Thoracic aorta (tissue), 2 donors: ENCODE measurements at regions not wholly inside any gene's neighbourhood (a gene's known extent, or its start where the extent isn't known, plus 50 kb on each side); places are given as distances from the start of the nearest gene placed in this dataset.

Experiments
- ATAC-seq: fragments of 150-250 bp; one replicate; pipeline ENCODE4 v1.8.0; 2017; ENCODE audit warnings: low read depth; ENCODE audit not compliant: insufficient number of reproducible peaks, low FRiP score
- DNase-seq: peaks from one replicate; pipeline ENCODE4 v3.0.0-alpha.2; 2020; ENCODE audit warnings: low spot score
- H3K27ac ChIP-seq, 2 donors: fragments of 200-600 bp; sonication (generic); 1 replicate in 1 of 2; 2 replicates in 1 of 2; pipeline ENCODE4 v1.5.1; 2016; ENCODE audit warnings: mild to moderate bottlenecking in 2 of 2, moderate library complexity in 2 of 2
- H3K27me3 ChIP-seq: fragments of 200-600 bp; sonication (generic); replicated peaks from 2 replicates; pipeline ENCODE4 v1.6.0; 2016; ENCODE audit warnings: mild to moderate bottlenecking; ENCODE audit not compliant: insufficient read depth
- H3K36me3 ChIP-seq: fragments of 200-600 bp; sonication (generic); one replicate; pipeline ENCODE4 v1.5.1; 2016
- H3K4me1 ChIP-seq, 2 donors: fragments of 200-600 bp; sonication (generic); 1 replicate in 1 of 2; 2 replicates in 1 of 2; pipeline versions ENCODE4 v1.5.1 to v1.6.0; 2016; ENCODE audit warnings: low read depth in 2 of 2, mild to moderate bottlenecking in 1 of 2; ENCODE audit not compliant: control insufficient read depth in 1 of 2
- H3K4me3 ChIP-seq: fragments of 200-600 bp; sonication (generic); 2 replicates; pipeline ENCODE4 v1.5.1; 2016; ENCODE audit warnings: mild to moderate bottlenecking
- H3K9me3 ChIP-seq: fragments of 200-600 bp; sonication (generic); 2 replicates; pipeline ENCODE4 v1.5.1; 2016
- CTCF ChIP-seq: fragments of 200-600 bp; sonication (generic); IDR thresholded peaks from one replicate; pipeline ENCODE4 v1.5.1; 2019; ENCODE audit warnings: antibody characterized with exemption

DNA sequence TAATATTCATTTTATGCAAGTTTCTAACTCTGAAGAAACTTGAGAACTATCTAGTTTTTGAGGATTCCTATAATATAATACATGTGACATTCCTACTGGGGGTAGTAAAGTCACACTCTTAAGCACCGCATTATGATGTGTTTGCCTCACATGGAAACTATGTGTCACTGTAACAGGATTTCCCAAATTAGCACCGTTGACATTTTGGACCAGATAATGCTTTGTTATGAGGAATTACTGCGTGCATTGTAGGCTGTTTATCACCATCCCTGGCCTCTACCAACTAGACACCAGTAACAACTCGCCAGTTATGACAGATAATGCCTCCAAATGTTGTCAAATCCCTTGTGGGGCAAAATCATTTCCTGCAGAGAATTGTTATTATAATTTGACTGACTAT, 267.8 kb downstream of the RAP2B start:
- Histone ChIP-seq H3K27ac (no peak overlapping the region), H3K9me3 (no peaks in the 10 kb centered on the region), H3K36me3 (no peaks in the 10 kb centered on the region), H3K27me3 (no peaks in the 10 kb centered on the region), H3K4me1 (peaks cover 5 to 6% of the 10 kb centered on the region in 2 donors), H3K4me3 (no peak overlapping the region)
- ATAC-seq (no peak), DNase-seq (no peak)
- no peak for TF ChIP-seq CTCF

- no peak overlapping the region for H3K27ac ChIP-seq
- H3K4me3 ChIP-seq = no peak overlapping the region
- no peak for TF ChIP-seq CTCF
- H3K9me3 ChIP-seq = no peaks in the 10 kb centered on the region
- DNase-seq (no peak), ATAC-seq (no peak)
- no peaks in the 10 kb centered on the region for H3K36me3 ChIP-seq
- H3K27me3 ChIP-seq = no peaks in the 10 kb centered on the region
- H3K4me1 ChIP-seq = peaks cover 13% of the 10 kb centered on the region in 2 donors
Measured at GRCh38 chr3:153431076-153431475, 269.1 kb downstream of the RAP2B start.

GRCh38 chr3:153437666-153438065, 275.6 kb downstream of the RAP2B start:
- Histone ChIP-seq H3K4me1 (peaks cover 10 to 26% of the 10 kb centered on the region in 2 donors), H3K4me3 (no peak overlapping the region), H3K27me3 (no peaks in the 10 kb centered on the region), H3K36me3 (no peaks in the 10 kb centered on the region), H3K9me3 (no peaks in the 10 kb centered on the region), H3K27ac (no peak overlapping the region)
- no peak for ATAC-seq
- DNase-seq = no peak
- no peak for TF ChIP-seq CTCF

- peaks cover 10 to 26% of the 10 kb centered on the region in 2 donors for H3K4me1 ChIP-seq
- no peaks in the 10 kb centered on the region for H3K27me3 ChIP-seq
- ATAC-seq = no peak
- H3K9me3 ChIP-seq = no peaks in the 10 kb centered on the region
- no peak overlapping the region for H3K27ac ChIP-seq
- H3K4me3 ChIP-seq = no peak overlapping the region
- TF ChIP-seq CTCF = no peak
- no peaks in the 10 kb centered on the region for H3K36me3 ChIP-seq
- no peak for DNase-seq
Measured at GRCh38 chr3:153438271-153438670, 276.2 kb downstream of the RAP2B start.

DNA sequence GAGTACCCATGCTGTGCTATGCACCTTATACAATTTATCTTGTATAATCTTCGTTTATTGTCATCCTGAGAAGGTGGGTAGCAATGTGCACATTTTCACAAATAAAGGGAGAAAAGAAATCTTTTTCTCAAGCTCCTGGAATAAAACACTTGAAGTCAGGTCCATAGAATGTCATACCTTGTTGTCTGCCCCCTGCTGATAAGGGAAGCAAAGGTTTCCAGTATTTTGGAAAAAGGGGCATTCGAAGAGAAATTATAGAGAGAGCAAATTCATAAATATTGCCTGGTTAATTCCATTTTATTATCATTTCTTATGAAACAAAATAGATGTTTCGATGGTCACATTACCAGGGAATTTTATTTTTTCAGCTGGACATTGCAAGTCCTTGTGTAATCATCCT, 277.8 kb downstream of the RAP2B start:
- H3K4me3 ChIP-seq = no peak overlapping the region
- no peaks in the 10 kb centered on the region for H3K9me3 ChIP-seq
- H3K27ac ChIP-seq = no peak overlapping the region
- H3K36me3 ChIP-seq = no peaks in the 10 kb centered on the region
- DNase-seq = no peak
- no peak for TF ChIP-seq CTCF
- H3K4me1 ChIP-seq = peaks cover 10 to 26% of the 10 kb centered on the region in 2 donors
- ATAC-seq = no peak
- H3K27me3 ChIP-seq = no peaks in the 10 kb centered on the region
